Tibial artery (tissue), 4 donors: ENCODE measurements at regions not wholly inside any gene's neighbourhood (a gene's known extent, or its start where the extent isn't known, plus 50 kb on each side); places are given as distances from the start of the nearest gene placed in this dataset.

Source experiments
- DNase-seq, 2 donors: peaks; one replicate each; pipeline ENCODE4 v3.0.0-alpha.2; 2019
- H3K27ac ChIP-seq, 2 donors: fragments of 200-600 bp; sonication (generic) in 1 of 2; 1 replicate in 1 of 2; 2 replicates in 1 of 2; pipeline ENCODE4 v1.5.1; 2018 to 2019; ENCODE audit warnings: mild to moderate bottlenecking in 1 of 2
- H3K27me3 ChIP-seq, 2 donors: fragments of 200-600 bp; sonication (generic) in 1 of 2; one replicate each; pipeline versions ENCODE4 v1.5.1 to v1.6.0; 2016 to 2019
- H3K36me3 ChIP-seq, 3 donors: fragments of 200-600 bp; sonication (generic) in 2 of 3; one replicate each; pipeline ENCODE4 v1.5.1; 2016 to 2019; ENCODE audit warnings: mild to moderate bottlenecking in 2 of 3
- H3K4me1 ChIP-seq, 4 donors: fragments of 200-600 bp; sonication (generic) in 2 of 4; 1 replicate in 3 of 4; 2 replicates in 1 of 4; pipeline ENCODE4 v1.5.1; 2016 to 2019
- H3K4me3 ChIP-seq, 2 donors: fragments of 200-600 bp; sonication (generic) in 1 of 2; 1 replicate in 1 of 2; 2 replicates in 1 of 2; pipeline ENCODE4 v1.5.1; 2018 to 2019; ENCODE audit warnings: mild to moderate bottlenecking in 2 of 2
- H3K9me3 ChIP-seq, 3 donors: fragments of 200-600 bp; sonication (generic) in 1 of 3; one replicate each; pipeline ENCODE4 v1.5.1; 2016 to 2019
- CTCF ChIP-seq, 2 experiments: fragments of 200-600 bp in 1 of 2; fragments of 450-650 bp in 1 of 2; IDR thresholded peaks; one replicate each; pipeline ENCODE4 v1.5.1; 2017 to 2019; ENCODE audit warnings: antibody characterized with exemption in 2 of 2, mild to moderate bottlenecking in 1 of 2, moderate library complexity in 1 of 2
- intact Hi-C: fragments of 100-400 bp; cut with DNase I; formaldehyde crosslinking; loops from one replicate; pipeline ENCODE4 v1.15.0; 2023; ENCODE audit warnings: low total_unique reads

DNA sequence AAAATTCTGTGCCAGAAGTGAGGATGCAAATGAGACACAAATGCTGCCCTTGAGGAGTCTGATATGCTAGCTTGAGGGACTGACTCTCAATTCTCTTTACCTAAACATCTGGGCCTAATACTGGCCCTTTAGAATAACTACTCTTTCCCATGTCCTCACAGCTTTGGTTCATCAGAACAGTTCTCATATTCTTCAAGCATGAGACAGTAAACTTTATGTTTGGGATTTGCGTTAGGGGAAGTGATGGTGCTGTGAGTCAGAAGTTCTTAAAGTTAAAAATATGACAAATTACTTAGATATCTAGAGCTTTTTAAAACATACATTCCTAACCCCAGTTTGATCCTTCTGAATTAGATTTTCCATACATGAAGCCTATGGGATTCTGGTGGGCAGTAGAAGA, 665.0 kb upstream of the RGMB start:
- Histone ChIP-seq H3K4me1 (no peaks in the 10 kb centered on the region), H3K9me3 (no peaks in the 10 kb centered on the region), H3K36me3 (no peaks in the 10 kb centered on the region), H3K27ac (no peak overlapping the region), H3K4me3 (no peak overlapping the region), H3K27me3 (no peaks in the 10 kb centered on the region)
- intact Hi-C loops = no loop called here
- DNase-seq = no peak
- TF ChIP-seq CTCF (IDR thresholded peaks at IDR 0.05) = no peak

DNA sequence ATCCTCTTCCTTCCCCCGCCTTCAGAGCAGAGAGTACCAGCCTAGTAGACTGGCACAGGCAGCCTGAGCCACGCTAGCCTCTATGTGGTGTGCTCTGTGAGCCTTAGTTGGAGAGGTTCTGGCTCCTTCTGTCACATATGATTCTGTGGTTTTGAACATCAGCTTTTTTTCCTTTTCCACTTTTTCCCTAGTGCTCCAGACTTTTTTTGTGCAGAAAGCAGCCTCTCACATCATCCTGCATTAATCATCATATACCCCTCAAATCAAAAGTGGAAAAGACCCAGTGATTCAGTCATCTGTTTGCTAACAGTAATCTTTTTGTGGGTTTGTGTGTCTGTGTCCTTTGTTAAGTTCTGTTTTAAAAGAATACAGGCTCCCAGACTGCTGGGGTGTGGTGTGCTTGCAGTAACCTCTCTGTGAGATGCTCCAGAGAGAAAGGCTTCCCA, 663.9 kb upstream of the RGMB start:
- Histone ChIP-seq H3K4me3 (no peak overlapping the region), H3K9me3 (no peaks in the 10 kb centered on the region), H3K27ac (no peak overlapping the region), H3K36me3 (no peaks in the 10 kb centered on the region), H3K4me1 (no peaks in the 10 kb centered on the region), H3K27me3 (no peaks in the 10 kb centered on the region)
- DNase-seq = no peak
- TF ChIP-seq CTCF (IDR thresholded peaks at IDR 0.05) = no peak
- intact Hi-C loops = no loop called here

DNA sequence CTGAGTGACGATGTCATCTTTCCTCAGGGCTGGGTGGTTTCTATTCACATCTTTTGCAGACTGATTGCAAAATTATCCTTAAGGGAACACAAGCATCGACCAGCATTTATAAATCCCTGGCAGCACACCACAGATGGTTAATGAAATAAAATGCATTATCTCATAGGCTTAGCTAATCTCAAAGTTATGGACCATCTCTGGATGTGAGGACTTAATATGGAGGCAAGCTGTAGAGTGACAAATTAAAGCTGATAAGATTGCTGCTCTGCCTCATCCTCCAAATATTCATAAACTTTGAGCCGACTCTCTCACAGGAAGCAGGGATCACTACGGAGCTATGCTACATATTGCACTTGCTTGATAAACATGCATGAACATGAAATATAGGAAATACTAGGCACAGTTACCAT, 663.2 kb upstream of the RGMB start:
- Histone ChIP-seq H3K4me3 (no peak overlapping the region), H3K9me3 (no peaks in the 10 kb centered on the region), H3K4me1 (no peaks in the 10 kb centered on the region), H3K27ac (no peak overlapping the region), H3K36me3 (no peaks in the 10 kb centered on the region), H3K27me3 (no peaks in the 10 kb centered on the region)
- TF ChIP-seq CTCF (IDR thresholded peaks at IDR 0.05) = no peak
- intact Hi-C loops = no loop called here
- no peak for DNase-seq

DNA sequence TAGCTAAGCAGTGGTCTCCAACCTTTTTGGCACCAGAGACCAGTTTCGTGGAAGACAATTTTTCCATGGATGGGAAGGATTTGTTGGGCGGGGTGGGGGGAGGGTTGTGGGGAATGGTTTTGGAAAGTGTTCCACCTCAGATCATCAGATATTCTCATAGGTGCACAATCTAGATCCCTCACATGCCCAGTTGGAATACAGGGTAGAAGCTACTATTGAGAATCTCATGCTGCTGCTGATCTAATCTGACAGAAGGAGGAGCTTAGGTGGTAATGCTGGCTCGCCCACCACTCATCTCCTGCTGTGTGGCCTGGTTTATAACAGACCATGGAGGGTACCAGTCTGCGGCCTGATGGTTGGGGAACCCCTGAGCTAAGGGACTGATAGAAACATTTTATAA, 662.7 kb upstream of the RGMB start:
- H3K9me3 ChIP-seq = no peaks in the 10 kb centered on the region
- no peak for DNase-seq
- H3K27me3 ChIP-seq = no peaks in the 10 kb centered on the region
- no peak overlapping the region for H3K4me3 ChIP-seq
- no peak overlapping the region for H3K27ac ChIP-seq
- no peak for TF ChIP-seq CTCF (IDR thresholded peaks at IDR 0.05)
- intact Hi-C loops = no loop called here
- H3K4me1 ChIP-seq = no peaks in the 10 kb centered on the region
- no peaks in the 10 kb centered on the region for H3K36me3 ChIP-seq

DNA sequence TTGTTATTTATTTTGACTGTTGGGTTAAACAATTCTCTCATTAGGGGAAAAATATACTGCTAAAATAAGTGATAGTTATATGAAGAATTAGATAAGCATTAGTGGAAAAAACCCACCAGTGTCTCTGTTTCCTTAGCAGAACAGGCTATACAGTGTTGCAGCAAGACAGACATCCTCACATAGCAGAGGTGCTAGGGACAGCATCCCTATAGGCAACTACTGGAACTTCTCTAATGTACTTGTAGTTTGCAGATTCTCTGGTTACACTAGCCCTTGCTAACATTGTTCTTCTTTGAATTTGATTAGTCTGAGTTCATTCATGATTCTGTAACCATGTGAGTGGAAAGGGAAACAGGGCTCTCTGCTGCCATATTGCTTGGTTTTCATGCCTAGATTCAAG, 661.8 kb upstream of the RGMB start:
- Histone ChIP-seq H3K9me3 (no peaks in the 10 kb centered on the region), H3K27ac (no peak overlapping the region), H3K27me3 (no peaks in the 10 kb centered on the region), H3K4me3 (no peak overlapping the region), H3K4me1 (no peaks in the 10 kb centered on the region), H3K36me3 (no peaks in the 10 kb centered on the region)
- intact Hi-C loops = no loop called here
- no peak for DNase-seq
- TF ChIP-seq CTCF (IDR thresholded peaks at IDR 0.05) = no peak
